Type B pancreatic cell (in vitro differentiated cells): ENCODE measurements at regions not wholly inside any gene's neighbourhood (a gene's known extent, or its start where the extent isn't known, plus 50 kb on each side); places are given as distances from the start of the nearest gene placed in this dataset.

Experiments
- DNase-seq: peaks from one replicate; pipeline ENCODE4 v3.0.0; 2021; ENCODE audit warnings: mixed read lengths; ENCODE audit not compliant: unreplicated experiment; ENCODE audit errors: extremely low spot score
- H3K27ac Mint-ChIP-seq: 2 replicates; pipeline ENCODE4 v1.8.0; 2021; ENCODE audit warnings: mild to moderate bottlenecking, mixed read lengths
- H3K27me3 Mint-ChIP-seq: 2 replicates; pipeline ENCODE4 v1.8.0; 2021; ENCODE audit warnings: mixed read lengths
- H3K36me3 Mint-ChIP-seq: 2 replicates; pipeline ENCODE4 v1.8.0; 2021; ENCODE audit warnings: mixed read lengths
- H3K4me1 Mint-ChIP-seq: one replicate; pipeline ENCODE4 v1.8.0; 2021; ENCODE audit warnings: mixed read lengths; ENCODE audit not compliant: unreplicated experiment
- H3K4me3 Mint-ChIP-seq: 2 replicates; pipeline ENCODE4 v1.8.0; 2021; ENCODE audit warnings: mild to moderate bottlenecking, mixed read lengths
- H3K9me3 Mint-ChIP-seq: 2 replicates; pipeline ENCODE4 v1.8.0; 2021; ENCODE audit warnings: mixed read lengths
- TF ChIP-seq, protein P1 (sequence below): fragments of 200-600 bp; sonication (generic); conservative IDR thresholded peaks from 2 replicates; pipeline ENCODE4 v1.5.0; 2021; ENCODE audit warnings: antibody characterized with exemption, mild to moderate bottlenecking

DNA sequence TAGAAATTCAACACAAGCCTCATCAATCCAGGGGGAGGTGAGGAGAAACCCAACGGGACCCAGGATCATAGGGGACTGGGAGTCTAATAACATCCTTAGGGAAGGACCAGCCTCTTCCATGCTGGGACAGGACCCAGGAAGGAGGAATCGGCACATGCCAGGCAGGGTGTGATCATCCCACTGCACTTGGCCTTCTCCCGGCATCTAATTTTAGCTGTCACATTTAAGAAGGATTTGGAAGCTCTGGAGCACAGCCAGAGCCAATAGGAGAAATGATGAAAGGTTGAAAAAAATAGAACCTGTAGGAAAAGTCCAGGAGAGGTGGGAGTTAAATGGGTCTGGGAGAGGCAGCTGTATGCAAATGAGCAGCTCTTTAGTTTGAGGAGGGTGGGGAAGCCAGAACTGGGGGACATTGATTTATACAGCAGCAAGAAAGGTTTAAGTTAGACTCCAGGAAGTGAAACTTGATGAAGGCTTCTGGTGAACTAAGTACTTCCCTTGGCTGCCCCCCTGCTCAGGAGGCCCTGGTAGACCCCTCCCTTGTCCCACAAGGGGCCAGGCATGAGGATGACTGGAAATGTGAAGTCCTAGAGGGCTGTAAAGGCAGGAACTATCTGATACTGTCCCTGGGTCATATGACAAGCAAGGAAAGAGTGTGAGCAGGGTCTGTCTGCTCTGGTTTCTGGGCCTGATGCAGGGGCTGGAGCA lies 260.3 kb downstream of the LRFN2 start:
- no peaks in the 10 kb centered on the region for H3K36me3 Mint-ChIP-seq
- H3K27me3 Mint-ChIP-seq: peaks cover 49% of the 10 kb centered on the region
- DNase-seq: no peak
- H3K4me1 Mint-ChIP-seq: peaks cover 35% of the 10 kb centered on the region
- TF ChIP-seq, protein P1, sequence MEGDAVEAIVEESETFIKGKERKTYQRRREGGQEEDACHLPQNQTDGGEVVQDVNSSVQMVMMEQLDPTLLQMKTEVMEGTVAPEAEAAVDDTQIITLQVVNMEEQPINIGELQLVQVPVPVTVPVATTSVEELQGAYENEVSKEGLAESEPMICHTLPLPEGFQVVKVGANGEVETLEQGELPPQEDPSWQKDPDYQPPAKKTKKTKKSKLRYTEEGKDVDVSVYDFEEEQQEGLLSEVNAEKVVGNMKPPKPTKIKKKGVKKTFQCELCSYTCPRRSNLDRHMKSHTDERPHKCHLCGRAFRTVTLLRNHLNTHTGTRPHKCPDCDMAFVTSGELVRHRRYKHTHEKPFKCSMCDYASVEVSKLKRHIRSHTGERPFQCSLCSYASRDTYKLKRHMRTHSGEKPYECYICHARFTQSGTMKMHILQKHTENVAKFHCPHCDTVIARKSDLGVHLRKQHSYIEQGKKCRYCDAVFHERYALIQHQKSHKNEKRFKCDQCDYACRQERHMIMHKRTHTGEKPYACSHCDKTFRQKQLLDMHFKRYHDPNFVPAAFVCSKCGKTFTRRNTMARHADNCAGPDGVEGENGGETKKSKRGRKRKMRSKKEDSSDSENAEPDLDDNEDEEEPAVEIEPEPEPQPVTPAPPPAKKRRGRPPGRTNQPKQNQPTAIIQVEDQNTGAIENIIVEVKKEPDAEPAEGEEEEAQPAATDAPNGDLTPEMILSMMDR: no peak
- H3K9me3 Mint-ChIP-seq: no peaks in the 10 kb centered on the region
- H3K4me3 Mint-ChIP-seq: no peak overlapping the region
- no peak overlapping the region for H3K27ac Mint-ChIP-seq

DNA sequence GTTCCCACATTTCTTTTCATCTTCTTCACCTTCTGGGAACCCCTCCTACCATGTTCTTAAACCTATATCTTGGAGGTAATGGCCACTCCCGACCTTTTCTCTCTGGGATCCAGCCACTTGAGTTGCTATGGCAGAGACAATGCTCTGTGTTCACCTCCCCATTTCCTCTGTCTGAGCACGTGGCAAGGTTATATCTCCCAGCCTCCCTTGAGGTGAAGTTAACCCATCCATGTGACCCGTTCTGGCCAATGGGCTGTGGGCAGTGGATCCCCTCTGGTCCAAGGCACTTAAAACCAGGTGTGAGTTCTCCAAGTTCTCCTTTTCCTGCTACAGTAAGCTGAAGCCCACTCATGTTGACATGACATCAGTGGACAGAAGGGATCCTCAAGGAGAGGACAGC lies 261.4 kb downstream of the LRFN2 start:
- peaks cover 37% of the 10 kb centered on the region for H3K4me1 Mint-ChIP-seq
- peaks cover 49% of the 10 kb centered on the region for H3K27me3 Mint-ChIP-seq
- no peak overlapping the region for H3K27ac Mint-ChIP-seq
- H3K9me3 Mint-ChIP-seq: no peaks in the 10 kb centered on the region
- H3K4me3 Mint-ChIP-seq: no peak overlapping the region
- TF ChIP-seq, protein P1: no peak
- no peaks in the 10 kb centered on the region for H3K36me3 Mint-ChIP-seq
- no peak for DNase-seq

DNA sequence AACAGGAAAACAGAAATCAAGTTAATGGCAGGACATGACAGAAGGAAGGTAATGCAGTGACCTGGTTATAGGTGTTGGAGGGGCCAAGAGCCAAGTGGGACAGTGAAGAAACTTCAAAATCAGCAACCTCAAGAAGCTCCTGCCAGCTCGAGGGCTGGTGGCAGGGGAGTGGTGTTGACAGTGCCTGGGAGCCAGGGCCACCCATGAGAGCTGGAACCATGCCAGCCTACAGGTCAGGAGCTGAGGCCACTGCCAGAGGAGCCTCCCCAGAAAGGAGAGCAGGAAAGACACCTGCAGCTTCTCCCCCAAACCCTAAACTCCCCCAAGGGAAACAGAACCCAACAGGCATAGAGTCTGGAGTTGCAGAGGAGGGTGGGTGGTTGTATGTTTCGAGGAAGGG lies 262.1 kb downstream of the LRFN2 start:
- Mint-ChIP-seq H3K27ac (no peak overlapping the region), H3K36me3 (no peaks in the 10 kb centered on the region), H3K4me3 (no peak overlapping the region), H3K9me3 (no peaks in the 10 kb centered on the region), H3K4me1 (peaks cover 37% of the 10 kb centered on the region), H3K27me3 (peaks cover 43% of the 10 kb centered on the region)
- TF ChIP-seq, protein P1: no peak
- no peak for DNase-seq

DNA sequence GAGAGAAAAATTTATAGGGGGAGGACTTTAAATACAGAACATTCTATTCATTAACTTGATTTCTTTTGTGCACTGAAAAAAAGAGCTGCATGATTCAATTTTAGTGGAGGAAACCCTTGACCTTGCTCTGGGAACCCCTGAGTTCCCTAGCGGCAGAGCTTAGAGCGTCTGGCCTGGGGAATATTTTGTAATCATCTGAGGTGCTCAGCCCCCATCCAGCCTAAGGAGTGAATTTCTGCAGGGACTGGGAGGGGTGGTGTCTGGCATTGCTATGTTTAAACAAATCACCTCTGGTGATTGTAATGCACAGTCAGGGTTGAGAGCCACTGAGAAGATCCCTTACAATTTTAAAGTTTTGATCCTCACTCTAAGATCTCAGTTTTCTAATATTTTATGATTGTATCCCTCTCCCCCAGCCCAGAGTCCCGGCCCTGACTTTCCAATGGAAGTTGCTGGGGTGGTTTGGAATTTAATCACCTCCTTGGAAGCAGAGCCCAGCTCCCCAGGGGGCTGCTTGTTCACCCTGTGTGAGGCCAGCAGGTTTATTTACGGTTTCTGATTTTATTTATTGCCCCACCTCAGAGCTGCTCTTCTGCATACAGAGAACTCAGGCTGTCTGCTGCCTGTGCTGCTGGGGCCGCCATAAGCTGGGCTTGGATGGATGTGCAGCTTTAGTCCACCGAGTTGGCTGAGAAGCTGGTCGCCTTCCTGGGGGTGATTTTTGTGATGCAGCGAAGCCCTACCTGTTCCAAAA lies 263.1 kb downstream of the LRFN2 start:
- DNase-seq: no peak
- TF ChIP-seq, protein P1: no peak
- Mint-ChIP-seq H3K36me3 (no peaks in the 10 kb centered on the region), H3K27ac (no peak overlapping the region), H3K4me1 (peaks cover 36% of the 10 kb centered on the region), H3K9me3 (no peaks in the 10 kb centered on the region), H3K4me3 (no peak overlapping the region), H3K27me3 (peaks cover 38% of the 10 kb centered on the region)

DNA sequence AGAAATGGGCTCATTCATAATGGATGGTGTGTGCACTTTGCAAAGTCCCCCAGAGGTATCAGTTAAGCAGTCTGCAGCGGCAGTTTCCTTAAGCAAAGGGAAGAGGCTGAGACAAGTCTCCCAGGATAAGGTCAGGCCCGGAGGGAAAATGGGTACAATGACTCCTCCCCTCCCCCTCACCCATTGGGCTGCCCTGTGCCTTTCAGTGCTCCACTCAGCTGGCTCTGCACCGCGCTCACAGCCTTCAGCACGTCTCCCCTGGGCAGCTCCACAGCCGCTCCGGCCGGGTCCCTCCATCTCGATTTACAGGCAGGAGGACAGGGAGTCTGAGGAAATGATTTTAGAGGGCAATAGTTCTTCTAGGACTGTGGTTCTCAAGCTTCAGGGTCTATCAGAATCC lies 264.8 kb downstream of the LRFN2 start:
- Mint-ChIP-seq H3K27me3 (peaks cover 32% of the 10 kb centered on the region), H3K4me1 (peaks cover 24% of the 10 kb centered on the region), H3K9me3 (peaks cover 5% of the 10 kb centered on the region), H3K36me3 (no peaks in the 10 kb centered on the region), H3K4me3 (no peak overlapping the region), H3K27ac (no peak overlapping the region)
- TF ChIP-seq, protein P1: no peak
- DNase-seq: no peak
